PC-3 (cell line): ENCODE measurements at regions not wholly inside any gene's neighbourhood (a gene's known extent, or its start where the extent isn't known, plus 50 kb on each side); places are given as distances from the start of the nearest gene placed in this dataset.

ENCODE experiments used
- ATAC-seq: fragments of 200-7000 bp; cut with Tn5 transposase; 2 replicates; pipeline ENCODE4 v1.9.1; 2020; ENCODE audit warnings: mild to moderate bottlenecking, moderate library complexity
- BruUV-seq: library from RNA; stranded (reverse); fragments of 400-500 nt; replicated peaks from 2 replicates; lab custom pipeline; 2021; lab: Mats Ljungman, UMichigan
- CTCF ChIA-PET: fragments of 300-600 bp; sonication (Branson Sonifier 250); formaldehyde crosslinking; loops from one replicate; lab custom pipeline; 2022; ENCODE audit warnings: antibody characterized with exemption; lab: Charles Lee
- POLR2A ChIA-PET: fragments of 300-600 bp; sonication (Branson Sonifier 250); formaldehyde crosslinking; loops from one replicate; lab custom pipeline; 2022; ENCODE audit warnings: antibody characterized with exemption; ENCODE audit not compliant: unreplicated experiment; lab: Charles Lee
- DNase-seq: peaks from one replicate; pipeline ENCODE4 v3.0.0-alpha.2; 2015
- H2AFZ ChIP-seq: fragments of 300-600 bp; sonication (generic); 2 replicates; pipeline ENCODE4 v1.6.0; 2016; ENCODE audit warnings: antibody characterized with exemption, low read length
- H3F3A ChIP-seq: fragments of 300-600 bp; sonication (generic); one replicate; pipeline ENCODE4 v1.6.0; 2017; ENCODE audit warnings: antibody characterized with exemption, low read length, control low read depth, mild to moderate bottlenecking; ENCODE audit not compliant: unreplicated experiment
- H3K27ac ChIP-seq: fragments of 300-600 bp; sonication (generic); 2 replicates; pipeline ENCODE4 v1.5.1; 2016; ENCODE audit warnings: mild to moderate bottlenecking, low read length
- H3K27me3 ChIP-seq: fragments of 300-600 bp; sonication (generic); 2 replicates; pipeline ENCODE4 v1.6.1; 2016; ENCODE audit warnings: low read length, mixed read lengths
- H3K36me3 ChIP-seq: fragments of 300-600 bp; sonication (generic); 2 replicates; pipeline ENCODE4 v1.6.1; 2016; ENCODE audit warnings: low read depth, mixed run types, low read length, mixed read lengths
- H3K4me1 ChIP-seq: fragments of 300-600 bp; sonication (generic); 2 replicates; pipeline ENCODE4 v1.5.1; 2016; ENCODE audit warnings: low read length; ENCODE audit not compliant: insufficient read depth
- H3K4me2 ChIP-seq: fragments of 300-600 bp; sonication (generic); 2 replicates; pipeline ENCODE4 v1.6.0; 2016; ENCODE audit warnings: low read length
- H3K4me3 ChIP-seq: fragments of 300-600 bp; sonication (generic); 2 replicates; pipeline ENCODE4 v1.5.1; 2016; ENCODE audit warnings: mild to moderate bottlenecking, low read length, mixed read lengths
- H3K79me2 ChIP-seq: fragments of 300-600 bp; sonication (generic); 2 replicates; pipeline ENCODE4 v1.6.1; 2017; ENCODE audit warnings: low read length, mixed read lengths
- H3K9ac ChIP-seq: fragments of 300-600 bp; sonication (generic); 2 replicates; pipeline ENCODE4 v1.6.0; 2016; ENCODE audit warnings: mild to moderate bottlenecking, low read length
- H3K9me2 ChIP-seq: fragments of 300-600 bp; sonication (generic); replicated peaks from 2 replicates; pipeline ENCODE4 v1.6.1; 2016; ENCODE audit warnings: mixed run types, low read length, mixed read lengths
- H3K9me3 ChIP-seq: fragments of 300-600 bp; sonication (generic); 2 replicates; pipeline ENCODE4 v1.6.1; 2016; ENCODE audit warnings: low read length, mixed read lengths
- H4K20me1 ChIP-seq: fragments of 300-600 bp; sonication (generic); 2 replicates; pipeline ENCODE4 v1.6.1; 2016; ENCODE audit warnings: low read length, mixed read lengths
- EZH2 ChIP-seq: fragments of 300-600 bp; sonication (generic); IDR thresholded peaks from one replicate; pipeline ENCODE4 v1.6.1; 2017; ENCODE audit warnings: antibody characterized with exemption, mild to moderate bottlenecking, low read length; ENCODE audit not compliant: unreplicated experiment
- EZH2phosphoT487 ChIP-seq: fragments of 300-600 bp; sonication (generic); IDR thresholded peaks from 2 replicates; pipeline ENCODE4 v1.6.1; 2018; ENCODE audit warnings: mild to moderate bottlenecking, antibody characterized with exemption, low read length, borderline replicate concordance
- intact Hi-C: fragments of 100-400 bp; cut with micrococcal nuclease; formaldehyde crosslinking; loops from 2 replicates; pipeline ENCODE4 v1.9.0; 2023
- TF ChIP-seq, protein P1 (sequence below): fragments of 300-600 bp; sonication (generic); conservative IDR thresholded peaks from 2 replicates; pipeline ENCODE4 v1.5.1; 2017; ENCODE audit warnings: antibody characterized with exemption, low read depth, mild to moderate bottlenecking, low read length

DNA sequence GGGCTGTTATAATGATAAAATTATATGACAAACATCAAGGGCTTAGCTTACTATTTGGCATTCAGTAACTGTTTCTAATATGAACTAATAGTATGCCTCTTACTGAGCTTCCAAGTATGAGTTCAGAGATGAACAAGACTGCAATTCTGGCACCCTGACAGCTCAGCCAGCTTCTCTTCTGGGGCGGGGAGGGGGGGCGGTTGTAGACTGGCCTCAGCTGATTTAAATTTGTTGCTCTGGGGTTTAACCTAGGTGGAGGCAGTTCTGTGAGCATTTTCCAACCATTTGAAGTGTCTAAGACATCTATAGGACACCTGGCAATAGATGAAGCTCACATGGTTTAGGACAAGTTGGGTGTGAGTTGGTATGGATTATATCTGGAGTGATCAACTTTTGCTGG lies 401.9 kb downstream of the QKI start:
- intact Hi-C loops, result no loop called here

GRCh38 chr6:163815796-163816195 lies 401.3 kb downstream of the QKI start:
- no peaks in the 10 kb centered on the region for H3K27me3 ChIP-seq
- H3K27ac ChIP-seq, result no peak overlapping the region
- TF ChIP-seq, protein P1, sequence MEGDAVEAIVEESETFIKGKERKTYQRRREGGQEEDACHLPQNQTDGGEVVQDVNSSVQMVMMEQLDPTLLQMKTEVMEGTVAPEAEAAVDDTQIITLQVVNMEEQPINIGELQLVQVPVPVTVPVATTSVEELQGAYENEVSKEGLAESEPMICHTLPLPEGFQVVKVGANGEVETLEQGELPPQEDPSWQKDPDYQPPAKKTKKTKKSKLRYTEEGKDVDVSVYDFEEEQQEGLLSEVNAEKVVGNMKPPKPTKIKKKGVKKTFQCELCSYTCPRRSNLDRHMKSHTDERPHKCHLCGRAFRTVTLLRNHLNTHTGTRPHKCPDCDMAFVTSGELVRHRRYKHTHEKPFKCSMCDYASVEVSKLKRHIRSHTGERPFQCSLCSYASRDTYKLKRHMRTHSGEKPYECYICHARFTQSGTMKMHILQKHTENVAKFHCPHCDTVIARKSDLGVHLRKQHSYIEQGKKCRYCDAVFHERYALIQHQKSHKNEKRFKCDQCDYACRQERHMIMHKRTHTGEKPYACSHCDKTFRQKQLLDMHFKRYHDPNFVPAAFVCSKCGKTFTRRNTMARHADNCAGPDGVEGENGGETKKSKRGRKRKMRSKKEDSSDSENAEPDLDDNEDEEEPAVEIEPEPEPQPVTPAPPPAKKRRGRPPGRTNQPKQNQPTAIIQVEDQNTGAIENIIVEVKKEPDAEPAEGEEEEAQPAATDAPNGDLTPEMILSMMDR, result no peak
- TF ChIP-seq EZH2phosphoT487 (no peak), EZH2 (no peak)
- H3K4me1 ChIP-seq, result no peaks in the 10 kb centered on the region
- no peaks in the 10 kb centered on the region for H3F3A ChIP-seq
- intact Hi-C loops, result no loop called here
- H4K20me1 ChIP-seq, result no peaks in the 10 kb centered on the region
- H3K9me2 ChIP-seq, result no peaks in the 10 kb centered on the region
- H3K4me2 ChIP-seq, result no peak overlapping the region
- ATAC-seq (no peak), DNase-seq (no peak)
- BruUV-seq, result no TSS peak
- no peaks in the 10 kb centered on the region for H3K9me3 ChIP-seq
- H3K4me3 ChIP-seq, result no peak overlapping the region
- POLR2A ChIA-PET, result no interaction called here
- no peak overlapping the region for H2AFZ ChIP-seq
- CTCF ChIA-PET, result no interaction called here
- H3K79me2 ChIP-seq, result no peaks in the 10 kb centered on the region
- H3K36me3 ChIP-seq, result no peaks in the 10 kb centered on the region
- H3K9ac ChIP-seq, result no peak overlapping the region

More for the DNA sequence above, 401.9 kb downstream of the QKI start:
- Histone ChIP-seq H3K9me2 (no peaks in the 10 kb centered on the region), H3K4me1 (no peaks in the 10 kb centered on the region), H3K27me3 (no peaks in the 10 kb centered on the region), H3K36me3 (no peaks in the 10 kb centered on the region), H3K9ac (no peak overlapping the region), H3F3A (no peaks in the 10 kb centered on the region), H3K79me2 (no peaks in the 10 kb centered on the region), H3K9me3 (no peaks in the 10 kb centered on the region), H2AFZ (no peak overlapping the region), H3K4me3 (no peak overlapping the region), H3K4me2 (no peak overlapping the region), H3K27ac (no peak overlapping the region), H4K20me1 (no peaks in the 10 kb centered on the region)
- ChIA-PET CTCF (no interaction called here), POLR2A (no interaction called here)
- TF ChIP-seq EZH2phosphoT487 (no peak), EZH2 (no peak)
- DNase-seq (no peak), ATAC-seq (no peak)
- BruUV-seq, result no TSS peak

DNA sequence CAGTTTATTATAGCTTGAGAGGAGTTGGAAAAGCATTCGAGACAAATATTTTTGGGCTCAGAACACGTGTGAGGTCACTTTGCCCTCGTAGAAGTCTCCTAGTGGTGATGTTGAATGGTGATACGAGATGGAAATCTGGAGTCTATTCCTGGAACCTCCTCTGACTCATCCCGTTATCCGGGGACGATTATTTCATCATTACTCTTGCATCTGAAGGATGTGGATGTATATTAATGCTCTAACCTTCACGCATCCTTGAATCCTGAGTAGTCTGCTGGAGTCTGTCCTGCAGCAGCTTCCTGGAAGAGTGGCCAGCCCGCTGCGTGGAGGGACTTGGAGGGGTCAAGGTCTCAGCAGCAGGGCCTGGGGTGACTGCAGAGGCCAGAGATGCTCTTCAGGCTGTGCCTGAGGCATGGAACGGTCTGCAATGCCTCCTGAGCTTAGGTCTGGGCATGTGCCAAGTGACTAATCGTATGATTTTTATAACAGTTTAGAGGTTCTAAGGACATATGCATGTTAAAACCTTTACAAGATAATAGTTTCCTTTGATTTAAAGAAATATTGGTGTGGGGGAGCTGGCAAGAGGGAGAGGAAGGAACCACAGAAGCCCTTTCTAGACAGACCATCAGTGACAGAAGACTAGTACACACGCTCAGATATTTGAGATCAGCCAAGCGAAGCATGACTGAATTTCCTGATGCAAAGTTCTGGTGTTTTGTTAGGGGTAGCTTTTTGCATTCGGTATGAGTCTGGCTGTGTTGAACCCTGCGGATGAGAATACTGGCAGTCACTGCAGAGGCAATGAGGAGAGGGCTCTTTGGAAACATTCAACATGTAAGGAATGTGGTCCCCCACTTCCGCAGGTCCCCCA lies 400.2 kb downstream of the QKI start:
- Histone ChIP-seq H3F3A (no peaks in the 10 kb centered on the region), H3K79me2 (no peaks in the 10 kb centered on the region), H3K9me3 (no peaks in the 10 kb centered on the region), H3K4me2 (no peak overlapping the region), H4K20me1 (no peaks in the 10 kb centered on the region), H2AFZ (no peak overlapping the region), H3K27ac (no peak overlapping the region), H3K27me3 (no peaks in the 10 kb centered on the region), H3K36me3 (no peaks in the 10 kb centered on the region), H3K9ac (no peak overlapping the region), H3K4me3 (no peak overlapping the region), H3K4me1 (no peaks in the 10 kb centered on the region), H3K9me2 (no peaks in the 10 kb centered on the region)
- TF ChIP-seq EZH2phosphoT487 (no peak), EZH2 (no peak)
- intact Hi-C loops, result no loop called here
- ATAC-seq (no peak), DNase-seq (peak; percentile 32)
- CTCF ChIA-PET, result no interaction called here
- POLR2A ChIA-PET, result no interaction called here
- BruUV-seq, result no TSS peak
